GDM1 (cell line): ENCODE measurements at regions not wholly inside any gene's neighbourhood (a gene's known extent, or its start where the extent isn't known, plus 50 kb on each side); places are given as distances from the start of the nearest gene placed in this dataset.
A peak's percentile ranks its signal among the peaks of the same experiment; 100 is the strongest.

Experiments used
- DNase-seq: peaks from one replicate; lab custom pipeline; 2025; lab: John Stamatoyannopoulos, UW

DNA sequence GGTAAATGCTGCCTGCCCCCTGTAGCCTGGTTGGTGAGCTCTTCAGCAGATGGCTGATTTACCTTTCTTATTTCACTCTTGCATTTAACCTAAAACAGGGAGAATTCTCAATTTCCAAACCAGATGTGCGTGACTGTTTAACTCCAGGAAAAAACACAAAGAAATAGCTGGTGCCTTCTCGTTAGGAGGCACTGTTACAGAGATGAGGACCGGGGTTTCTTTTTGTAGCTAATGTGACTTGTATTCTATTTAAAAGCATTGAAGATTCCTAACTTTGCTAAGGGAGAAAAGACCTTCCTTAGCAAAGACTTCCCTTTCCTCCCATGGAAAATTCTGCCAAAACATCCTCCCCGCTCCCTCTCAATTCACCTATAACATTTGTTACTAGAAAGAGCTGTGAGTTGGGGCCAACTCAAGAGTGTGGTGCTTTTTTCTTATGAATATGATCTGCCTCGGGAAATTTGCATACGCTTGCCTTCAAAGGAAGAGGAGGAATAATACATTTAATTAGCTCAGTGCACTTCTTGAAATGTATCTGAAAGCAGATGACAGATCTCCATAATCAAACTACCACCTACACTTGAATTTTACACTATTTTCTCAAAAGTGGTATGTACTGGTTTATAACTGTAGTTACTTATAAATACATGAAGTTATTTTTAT is 102.0 kb upstream of the ARID2 start:
- no peak for DNase-seq

DNA sequence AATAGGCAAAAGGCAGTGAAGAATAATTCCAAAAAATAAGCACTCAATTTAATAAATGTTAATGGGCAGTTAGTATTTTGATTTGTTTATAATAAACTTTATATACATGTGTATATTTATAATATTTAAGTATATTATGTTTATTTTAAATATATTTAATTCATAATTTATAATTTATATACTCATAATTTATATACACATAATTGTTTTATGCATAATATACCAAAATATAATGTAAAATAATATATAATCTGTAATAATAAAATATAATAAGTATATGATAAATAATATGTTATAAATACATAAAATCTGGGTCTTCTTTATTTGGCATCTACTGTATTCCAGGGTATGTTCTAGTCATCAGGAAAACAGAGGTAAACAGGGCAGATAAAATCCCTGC is 100.2 kb upstream of the ARID2 start:
- DNase-seq: no peak

DNA sequence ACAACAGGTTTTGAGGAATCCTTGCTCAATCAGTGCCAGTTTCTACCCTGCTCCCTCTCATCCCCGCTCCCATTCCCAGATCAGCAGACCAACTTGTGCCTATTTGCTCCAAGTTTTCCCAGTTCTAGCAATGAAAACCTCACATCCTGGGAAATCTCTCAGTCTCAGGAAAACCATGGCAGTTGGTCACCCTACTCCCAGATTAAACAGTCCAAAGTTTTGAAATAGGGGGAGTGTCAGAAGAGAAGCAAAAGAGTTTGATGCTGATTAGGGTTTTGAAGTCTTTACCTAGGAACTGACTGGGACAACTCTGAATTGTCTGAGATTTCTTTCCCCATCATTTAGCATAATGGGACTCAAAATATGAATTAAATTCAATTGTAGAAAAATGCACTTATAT is 95.8 kb upstream of the ARID2 start:
- no peak for DNase-seq

DNA sequence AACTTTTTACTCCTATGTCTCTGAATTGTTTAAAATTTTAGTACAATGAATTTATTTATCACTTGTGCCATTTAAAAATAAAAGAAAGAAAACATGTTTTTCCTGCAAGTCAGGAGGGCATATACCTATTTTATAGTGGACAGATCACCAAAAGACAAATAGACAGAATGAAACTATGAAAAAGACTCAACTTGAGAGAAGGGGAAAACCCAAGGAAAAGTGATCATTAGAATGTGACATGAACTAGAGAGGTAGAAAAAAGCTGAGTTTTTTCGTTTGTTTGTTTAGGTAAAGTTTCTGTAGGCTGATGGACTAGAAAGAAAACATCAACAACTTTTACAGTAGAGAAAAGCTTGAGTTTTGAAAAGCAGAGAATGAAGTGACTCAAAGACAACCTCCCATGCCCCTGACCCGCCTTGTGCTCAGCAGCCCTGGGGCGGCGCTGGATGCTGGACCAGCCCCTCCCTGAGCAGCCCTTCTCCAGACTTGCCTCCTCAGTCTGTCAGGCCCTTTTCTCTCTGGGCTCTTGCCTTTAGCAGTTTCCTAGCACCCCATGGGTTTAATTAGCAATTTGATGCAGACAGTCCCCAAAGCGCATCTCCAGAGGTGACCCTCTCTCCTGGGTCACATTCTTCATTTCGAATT is 95.1 kb upstream of the ARID2 start:
- no peak for DNase-seq

DNA sequence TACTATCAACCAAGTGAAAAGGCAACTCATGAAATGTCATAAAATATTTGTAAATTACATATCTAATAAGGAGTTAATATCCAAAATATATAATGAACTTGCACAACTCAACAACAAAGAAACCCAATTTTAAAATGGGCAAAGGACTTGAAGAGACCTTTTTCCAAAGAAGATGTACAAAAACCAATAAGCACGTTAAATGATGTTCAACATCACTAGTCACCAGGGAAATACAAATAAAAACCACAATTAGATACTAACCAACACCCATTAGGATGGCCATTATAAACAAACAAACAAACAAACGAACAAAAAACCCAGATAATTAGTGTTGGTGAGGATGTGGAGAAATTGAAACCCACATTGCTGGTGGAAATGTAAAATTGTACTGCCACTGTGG is 92.3 kb upstream of the ARID2 start:
- no peak for DNase-seq

- DNase-seq: no peak
These were observed 91.8 kb upstream of the ARID2 start for GRCh38 chr12:45637706-45638105.

- no peak for DNase-seq
These were observed 91.1 kb upstream of the ARID2 start for GRCh38 chr12:45638386-45638785.

GRCh38 chr12:45644541-45644940 is 85.0 kb upstream of the ARID2 start:
- peak; percentile 84 for DNase-seq

DNA sequence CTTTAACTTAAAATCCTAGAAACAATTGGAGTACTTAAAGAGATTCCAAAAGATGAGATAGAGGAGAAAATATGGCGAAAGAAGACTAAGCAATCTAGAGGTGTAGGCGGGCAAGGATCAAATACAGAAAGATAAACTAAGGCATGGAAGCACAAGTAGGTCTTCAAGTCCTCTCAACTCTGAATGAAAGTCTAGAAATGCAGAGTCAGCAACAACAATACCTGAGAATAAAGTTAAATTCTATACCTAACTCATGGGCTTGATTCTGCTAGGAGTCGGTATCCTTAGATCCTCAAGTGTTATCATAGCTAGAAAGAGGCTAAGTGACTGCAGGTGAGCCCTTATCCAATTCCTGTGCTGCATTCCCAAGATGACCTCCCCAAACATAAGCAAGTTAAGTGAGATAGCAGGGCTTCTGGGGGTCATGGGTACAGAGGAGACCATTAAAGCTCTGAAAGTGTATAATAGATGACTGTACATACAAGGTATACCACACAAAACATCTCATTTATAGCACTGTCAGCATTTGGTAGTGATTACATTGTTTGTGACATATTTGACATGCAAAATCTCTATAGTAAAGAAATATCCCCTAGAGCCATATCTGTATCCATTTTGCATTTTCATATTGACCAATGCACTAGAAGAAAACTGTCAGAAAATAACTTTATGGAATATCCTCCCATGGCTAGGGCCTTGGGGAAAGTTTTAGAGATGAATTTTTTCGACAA is 82.5 kb upstream of the ARID2 start:
- DNase-seq: no peak

- DNase-seq: no peak
These were observed 81.4 kb upstream of the ARID2 start for GRCh38 chr12:45648070-45648469.

DNA sequence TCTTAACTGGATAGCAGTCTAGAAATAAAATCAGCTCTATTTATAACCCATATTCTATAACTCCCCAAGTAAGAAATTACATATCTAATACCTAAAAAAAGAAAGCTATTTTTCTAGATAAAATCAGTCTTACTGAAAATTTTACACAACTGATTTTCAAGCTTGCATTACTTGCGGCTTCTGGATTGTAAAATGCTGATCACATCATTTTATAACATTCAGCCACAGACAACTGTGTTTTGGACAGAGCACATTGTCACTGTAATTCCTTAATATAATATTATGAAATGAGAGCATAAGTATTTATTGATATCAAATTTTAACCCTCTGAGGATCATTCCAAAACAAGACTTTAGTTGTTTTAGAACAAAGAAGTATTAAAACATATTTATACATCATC is 78.5 kb upstream of the ARID2 start:
- no peak for DNase-seq

DNA sequence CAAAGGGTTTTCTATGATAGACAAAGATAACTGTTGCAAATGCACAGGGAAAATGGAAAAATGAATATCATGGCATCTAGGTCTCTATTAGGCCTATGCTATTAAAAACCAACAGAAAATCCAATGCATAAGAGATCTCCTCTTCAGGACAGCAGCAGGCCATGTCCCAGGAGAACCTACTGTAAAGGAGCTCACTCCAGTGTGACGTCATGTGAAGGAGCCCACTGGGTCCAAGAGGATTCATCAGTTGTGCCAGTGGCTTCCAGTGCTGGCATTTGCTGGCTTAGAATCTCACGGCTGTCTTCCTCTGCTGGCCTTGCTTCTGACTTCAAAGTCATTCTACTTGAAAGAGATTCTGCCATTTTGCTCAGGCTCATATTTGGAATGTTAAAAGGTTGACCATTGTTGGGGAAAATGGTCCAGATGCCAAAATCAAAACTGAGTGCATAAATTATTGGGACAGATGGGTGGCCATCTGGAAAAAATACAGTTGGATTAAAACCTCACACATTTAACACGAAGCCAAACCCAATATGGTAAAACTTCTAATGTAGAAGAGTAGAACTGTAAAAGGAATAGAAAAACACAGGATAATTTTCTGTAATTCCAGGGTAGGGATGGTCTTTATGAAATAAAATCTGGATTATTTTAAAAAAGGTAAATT is 75.4 kb upstream of the ARID2 start:
- no peak for DNase-seq

DNA sequence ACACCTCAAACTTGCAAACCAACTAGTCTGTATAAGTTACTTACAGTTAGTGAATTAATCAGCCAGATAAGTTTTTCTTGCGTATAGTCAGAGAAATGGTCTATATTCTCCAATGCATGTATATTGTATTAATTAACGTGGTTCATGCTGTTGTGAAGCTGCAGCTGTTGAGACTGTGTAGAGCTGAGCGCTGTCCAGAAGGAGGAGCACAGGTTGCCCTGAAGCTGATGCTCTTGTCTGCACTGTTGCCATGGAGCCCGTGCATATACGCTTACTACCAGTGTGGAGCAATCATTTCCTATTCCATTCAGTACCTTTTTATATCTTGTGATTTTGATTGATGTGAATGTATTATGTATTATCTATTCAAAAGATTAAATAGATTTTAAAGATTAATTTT is 74.3 kb upstream of the ARID2 start:
- no peak for DNase-seq

- DNase-seq: peak; percentile 10
These were observed 73.8 kb upstream of the ARID2 start for GRCh38 chr12:45655743-45656142.

DNA sequence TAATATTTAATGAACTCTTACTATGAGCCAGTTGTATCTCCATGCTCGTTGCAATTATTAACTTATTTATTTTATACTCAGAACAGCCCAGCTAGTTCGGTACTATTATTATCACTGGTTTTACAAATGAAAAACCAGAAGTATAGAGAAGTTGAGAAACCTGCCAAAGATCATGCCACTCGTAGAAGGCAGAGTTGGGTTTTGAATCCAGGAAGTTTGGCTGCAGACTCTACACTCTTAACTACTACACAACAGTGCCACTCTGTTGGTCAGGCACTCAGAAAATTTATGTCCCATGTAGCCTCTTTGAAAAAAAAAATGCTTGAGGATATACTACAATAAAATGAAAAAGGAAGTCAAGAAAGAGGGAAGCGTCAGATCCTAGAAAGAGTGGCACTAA is 71.5 kb upstream of the ARID2 start:
- DNase-seq: no peak

GRCh38 chr12:45660330-45660729 is 69.2 kb upstream of the ARID2 start:
- DNase-seq: peak; percentile 9

- no peak for DNase-seq
These were observed 66.1 kb upstream of the ARID2 start for GRCh38 chr12:45663455-45663854.

- no peak for DNase-seq
These were observed 63.6 kb upstream of the ARID2 start for GRCh38 chr12:45665941-45666340.

DNA sequence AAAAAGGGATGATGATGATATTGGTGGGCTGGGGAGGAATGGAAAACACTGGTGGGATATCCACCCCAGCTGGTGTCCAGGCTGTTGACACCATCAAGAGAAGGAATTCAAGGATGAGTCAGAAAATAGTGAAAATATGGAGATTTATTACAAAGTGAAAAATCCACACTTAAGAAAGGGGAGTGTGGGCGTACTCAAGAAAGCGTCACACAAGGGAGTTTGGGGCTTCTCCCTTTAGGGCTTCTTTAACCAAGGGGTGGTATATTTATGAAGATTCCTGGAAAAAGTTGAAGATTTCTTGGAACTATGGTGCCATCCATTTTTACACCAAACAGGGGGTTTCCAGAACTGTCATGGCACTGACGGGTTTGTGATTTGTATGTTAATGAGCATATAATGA is 63.1 kb upstream of the ARID2 start:
- DNase-seq: no peak

- no peak for DNase-seq
These were observed 62.7 kb upstream of the ARID2 start for GRCh38 chr12:45666816-45667215.

DNA sequence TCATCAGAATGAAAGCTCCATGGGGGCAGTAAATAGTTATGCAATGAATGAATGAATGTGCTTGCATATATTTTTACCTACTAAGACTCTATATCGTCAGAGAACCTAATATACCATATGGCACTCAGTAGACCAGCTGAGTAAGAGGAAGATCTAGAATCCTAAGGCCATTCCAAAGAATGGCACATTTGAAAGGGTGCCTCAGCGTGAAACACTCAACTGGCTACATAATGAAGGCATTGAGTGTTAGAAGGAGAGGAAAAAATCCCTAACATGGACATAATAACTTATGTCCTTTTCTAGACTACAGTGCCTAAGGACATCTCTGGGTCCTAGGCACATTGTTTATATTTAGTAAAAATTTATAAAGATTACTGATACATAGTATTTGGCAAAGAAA is 61.7 kb upstream of the ARID2 start:
- no peak for DNase-seq

- no peak for DNase-seq
These were observed 60.9 kb upstream of the ARID2 start for GRCh38 chr12:45668641-45669040.

- DNase-seq: no peak
These were observed 60.4 kb upstream of the ARID2 start for GRCh38 chr12:45669093-45669492.
